Natural killer cell (primary cell): ENCODE measurements at regions not wholly inside any gene's neighbourhood (a gene's known extent, or its start where the extent isn't known, plus 50 kb on each side); places are given as distances from the start of the nearest gene placed in this dataset.
"Not testable (repeated sequence)": the region's sequence is repeated elsewhere in the genome, so short reads cannot be mapped to it uniquely, and the experiment has no call there.

Experiments used
- ATAC-seq, 3 donors: fragments of 150-1000 bp in 2 of 3; fragments of 200-7000 bp in 1 of 3; cut with Tn5 transposase; 1 replicate in 1 of 3; 2 replicates in 2 of 3; pipeline ENCODE4 v1.10.0; 2021; ENCODE audit warnings: mild to moderate bottlenecking in 2 of 3, moderate library complexity in 2 of 3
- DNase-seq, 2 donors: peaks; one replicate each; pipeline versions ENCODE4 v3.0.0 to v3.0.0-alpha.2; 2013 to 2021; ENCODE audit warnings: mixed read lengths in 1 of 2
- H3K27ac ChIP-seq: one replicate; pipeline ENCODE4 v1.5.1; 2013; ENCODE audit warnings: mild to moderate bottlenecking, low read length
- H3K27me3 ChIP-seq: one replicate; pipeline ENCODE4 v1.6.1; 2013; ENCODE audit warnings: low read length; ENCODE audit not compliant: control insufficient read depth, insufficient read depth
- H3K36me3 ChIP-seq: one replicate; pipeline ENCODE4 v1.6.1; 2013; ENCODE audit warnings: low read length; ENCODE audit not compliant: control insufficient read depth, insufficient read depth
- H3K4me1 ChIP-seq: one replicate; pipeline ENCODE4 v1.6.1; 2013; ENCODE audit warnings: low read length; ENCODE audit not compliant: control insufficient read depth, insufficient read depth
- H3K4me3 ChIP-seq: one replicate; pipeline ENCODE4 v1.5.1; 2013; ENCODE audit warnings: low read length
- H3K9me3 ChIP-seq: one replicate; pipeline ENCODE4 v1.6.1; 2013; ENCODE audit warnings: low read length; ENCODE audit not compliant: control insufficient read depth, insufficient read depth
- H3K27ac Mint-ChIP-seq, 2 donors: one replicate each; pipeline ENCODE4 v1.8.0; 2022; ENCODE audit warnings: mild to moderate bottlenecking in 2 of 2, mixed read lengths in 2 of 2, moderate library complexity in 1 of 2
- H3K27me3 Mint-ChIP-seq, 2 donors: one replicate each; pipeline ENCODE4 v1.8.0; 2022; ENCODE audit warnings: low read depth in 2 of 2, mixed read lengths in 2 of 2
- H3K36me3 Mint-ChIP-seq: one replicate; pipeline ENCODE4 v1.8.0; 2022; ENCODE audit warnings: mixed read lengths
- H3K4me1 Mint-ChIP-seq, 2 donors: one replicate each; pipeline ENCODE4 v1.8.0; 2022; ENCODE audit warnings: mixed read lengths in 2 of 2
- H3K4me3 Mint-ChIP-seq: one replicate; pipeline ENCODE4 v1.8.0; 2022; ENCODE audit warnings: mild to moderate bottlenecking, moderate library complexity, mixed read lengths
- H3K9me3 Mint-ChIP-seq, 2 donors: one replicate each; pipeline ENCODE4 v1.8.0; 2022; ENCODE audit warnings: mixed read lengths in 2 of 2
- WGBS: methylation state at CpG from one replicate; pipeline ENCODE4 v1.1.7; 2013; ENCODE audit warnings: missing lambda C conversion rate; ENCODE audit not compliant: insufficient coverage; 5-methylcytosine and 5-hydroxymethylcytosine counted together
- intact Hi-C: fragments of 100-400 bp; cut with micrococcal nuclease; formaldehyde crosslinking; loops from one replicate; pipeline ENCODE4 v1.14.2; 2022
- TF ChIP-seq, protein P1 (sequence below): fragments of 200-600 bp; IDR thresholded peaks from one replicate; pipeline ENCODE4 v1.8.0; 2022; ENCODE audit warnings: antibody characterized with exemption

DNA sequence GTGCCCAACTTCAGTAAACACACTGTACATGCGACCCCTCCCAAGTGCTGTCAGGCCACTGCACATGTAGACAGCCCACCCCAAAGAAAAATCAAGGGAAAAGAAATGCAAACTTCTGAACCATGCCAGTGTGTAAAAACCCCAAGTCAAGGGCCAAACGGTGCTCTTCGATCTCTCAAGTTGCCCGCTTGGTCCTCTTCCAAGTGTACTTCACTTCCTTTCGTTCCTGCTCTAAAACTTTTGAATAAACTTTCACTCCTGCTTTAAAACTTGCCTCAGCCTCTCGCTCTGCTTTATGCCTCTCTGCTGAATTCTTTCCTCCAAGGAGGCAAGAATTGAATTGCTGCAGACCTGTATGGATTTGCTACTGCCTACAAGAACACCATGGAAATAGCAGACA lies 600.7 kb downstream of the KCTD12 start:
- H3K27ac Mint-ChIP-seq = no peak overlapping the region
- H3K9me3 ChIP-seq = no peaks in the 10 kb centered on the region
- no peaks in the 10 kb centered on the region for H3K36me3 ChIP-seq
- intact Hi-C loops = no loop called here
- no peak overlapping the region for H3K4me3 ChIP-seq
- TF ChIP-seq, protein P1, sequence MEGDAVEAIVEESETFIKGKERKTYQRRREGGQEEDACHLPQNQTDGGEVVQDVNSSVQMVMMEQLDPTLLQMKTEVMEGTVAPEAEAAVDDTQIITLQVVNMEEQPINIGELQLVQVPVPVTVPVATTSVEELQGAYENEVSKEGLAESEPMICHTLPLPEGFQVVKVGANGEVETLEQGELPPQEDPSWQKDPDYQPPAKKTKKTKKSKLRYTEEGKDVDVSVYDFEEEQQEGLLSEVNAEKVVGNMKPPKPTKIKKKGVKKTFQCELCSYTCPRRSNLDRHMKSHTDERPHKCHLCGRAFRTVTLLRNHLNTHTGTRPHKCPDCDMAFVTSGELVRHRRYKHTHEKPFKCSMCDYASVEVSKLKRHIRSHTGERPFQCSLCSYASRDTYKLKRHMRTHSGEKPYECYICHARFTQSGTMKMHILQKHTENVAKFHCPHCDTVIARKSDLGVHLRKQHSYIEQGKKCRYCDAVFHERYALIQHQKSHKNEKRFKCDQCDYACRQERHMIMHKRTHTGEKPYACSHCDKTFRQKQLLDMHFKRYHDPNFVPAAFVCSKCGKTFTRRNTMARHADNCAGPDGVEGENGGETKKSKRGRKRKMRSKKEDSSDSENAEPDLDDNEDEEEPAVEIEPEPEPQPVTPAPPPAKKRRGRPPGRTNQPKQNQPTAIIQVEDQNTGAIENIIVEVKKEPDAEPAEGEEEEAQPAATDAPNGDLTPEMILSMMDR = no peak
- H3K4me3 Mint-ChIP-seq = no peak overlapping the region
- 92% methylated on average over 6 of the region's 6 CpGs for WGBS
- H3K27me3 ChIP-seq = no peaks in the 10 kb centered on the region
- ATAC-seq = no peak
- no peaks in the 10 kb centered on the region for H3K36me3 Mint-ChIP-seq
- no peak for DNase-seq
- H3K27me3 Mint-ChIP-seq = no peaks in the 10 kb centered on the region
- no peaks in the 10 kb centered on the region for H3K4me1 ChIP-seq
- H3K9me3 Mint-ChIP-seq = peaks cover 5% of the 10 kb centered on the region in 2 donors
- no peaks in the 10 kb centered on the region for H3K4me1 Mint-ChIP-seq
- H3K27ac ChIP-seq = no peak overlapping the region

DNA sequence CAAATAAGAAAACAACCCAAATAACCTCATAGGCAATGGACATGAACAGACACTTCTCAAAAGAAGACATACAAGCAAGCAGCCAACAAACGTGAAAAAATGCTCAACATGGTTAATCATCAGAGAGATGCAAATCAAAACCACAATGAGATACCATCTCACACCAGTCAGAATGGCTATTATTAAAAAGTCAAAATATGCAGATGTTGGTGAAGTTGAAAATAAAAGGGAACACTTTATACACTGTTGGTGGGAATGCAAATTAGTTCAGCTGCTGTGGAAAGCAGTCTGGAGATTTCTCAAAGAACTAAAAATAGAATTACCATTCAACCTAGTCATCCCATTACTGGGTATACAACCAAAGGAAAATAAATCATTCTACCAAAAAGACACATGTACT lies 606.4 kb downstream of the KCTD12 start:
- H3K27me3 ChIP-seq, intact Hi-C loops, H3K27me3 Mint-ChIP-seq, H3K4me1 ChIP-seq, H3K4me3 ChIP-seq, H3K4me3 Mint-ChIP-seq, H3K36me3 ChIP-seq, H3K27ac ChIP-seq, ATAC-seq, DNase-seq, H3K9me3 ChIP-seq, H3K36me3 Mint-ChIP-seq, H3K4me1 Mint-ChIP-seq, H3K27ac Mint-ChIP-seq: not testable (repeated sequence)
- 33% methylated on average over 1 of the region's 1 CpG for WGBS
- H3K9me3 Mint-ChIP-seq = peaks cover 5 to 14% of the 10 kb centered on the region in 2 donors

DNA sequence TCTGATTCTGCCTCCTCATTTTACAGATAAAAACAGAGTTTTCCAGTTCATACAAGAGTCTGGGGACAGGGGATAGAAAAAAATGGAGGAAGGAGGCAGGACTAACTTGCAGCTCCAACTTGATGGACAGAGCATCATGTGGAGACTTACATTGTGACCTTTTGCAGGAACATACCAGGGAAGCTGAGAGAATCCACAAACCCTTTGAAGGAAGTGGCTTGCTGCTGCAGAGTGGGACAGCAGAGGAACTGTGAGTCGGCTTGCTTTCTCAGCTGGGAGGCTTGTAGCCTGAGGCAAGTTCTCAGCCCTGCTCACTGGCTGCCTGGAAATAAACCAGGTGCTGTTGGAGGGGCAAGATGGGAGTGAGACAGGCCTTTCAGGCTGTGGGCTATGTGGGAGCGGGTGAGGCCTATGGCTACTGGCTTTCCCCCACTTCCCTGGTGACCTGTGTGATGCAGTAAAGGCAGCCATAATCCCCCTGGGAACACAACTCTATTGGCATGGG lies 614.4 kb downstream of the KCTD12 start:
- Mint-ChIP-seq H3K4me1 (no peaks in the 10 kb centered on the region), H3K27me3 (no peaks in the 10 kb centered on the region), H3K36me3 (no peaks in the 10 kb centered on the region), H3K4me3 (no peak overlapping the region), H3K9me3 (peaks cover 9 to 15% of the 10 kb centered on the region in 2 donors), H3K27ac (no peak overlapping the region)
- H3K27ac ChIP-seq = no peak overlapping the region
- H3K9me3 ChIP-seq = peaks cover 3% of the 10 kb centered on the region
- intact Hi-C loops = no loop called here
- TF ChIP-seq, protein P1 = no peak
- H3K36me3 ChIP-seq = no peaks in the 10 kb centered on the region
- WGBS = 84% methylated on average over 2 of the region's 2 CpGs
- no peak overlapping the region for H3K4me3 ChIP-seq
- no peak for DNase-seq
- H3K4me1 ChIP-seq = no peaks in the 10 kb centered on the region
- no peaks in the 10 kb centered on the region for H3K27me3 ChIP-seq
- ATAC-seq = no peak

DNA sequence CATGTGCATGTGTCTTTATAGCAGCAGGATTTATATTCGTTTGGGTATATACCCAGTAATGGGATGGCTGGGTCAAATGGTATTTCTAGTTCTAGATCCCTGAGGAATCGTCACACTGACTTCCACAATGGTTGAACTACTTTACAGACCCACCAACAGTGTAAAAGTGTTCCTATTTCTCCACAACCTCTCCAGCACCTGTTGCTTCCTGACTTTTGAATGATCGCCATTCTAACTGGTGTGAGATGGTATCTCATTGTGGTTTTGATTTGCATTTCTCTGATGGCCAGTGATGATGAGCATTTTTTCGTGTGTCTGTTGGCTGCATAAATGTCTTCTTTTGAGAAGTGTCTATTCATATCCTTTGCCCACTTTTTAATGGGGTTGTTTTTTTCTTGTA lies 617.9 kb downstream of the KCTD12 start:
- H3K36me3 Mint-ChIP-seq, H3K4me3 ChIP-seq, DNase-seq, H3K27ac Mint-ChIP-seq, H3K4me1 Mint-ChIP-seq, ATAC-seq, H3K27ac ChIP-seq, H3K9me3 ChIP-seq, H3K4me1 ChIP-seq, H3K9me3 Mint-ChIP-seq, H3K36me3 ChIP-seq, H3K27me3 Mint-ChIP-seq, intact Hi-C loops, H3K4me3 Mint-ChIP-seq, H3K27me3 ChIP-seq: not testable (repeated sequence)
- 71% methylated on average over 1 of the region's 4 CpGs for WGBS

DNA sequence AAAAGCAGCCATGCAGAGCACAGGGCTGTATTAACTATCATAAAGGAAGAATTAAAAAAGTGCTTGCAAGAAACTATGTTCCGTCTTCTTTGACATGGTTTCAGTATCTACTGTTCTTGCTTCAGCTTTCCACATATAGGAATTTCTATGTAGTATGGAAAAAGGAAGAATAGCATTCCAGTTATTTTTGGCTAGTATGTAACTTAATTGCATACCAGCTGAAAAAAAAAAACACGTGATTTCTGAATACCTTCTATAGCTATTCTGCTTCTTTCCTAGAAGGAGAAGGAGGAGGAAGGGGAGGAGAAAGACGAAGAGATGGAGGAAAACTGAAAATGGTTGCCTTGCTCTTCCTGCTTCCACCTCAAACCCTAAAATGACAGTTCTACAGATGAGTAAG lies 619.0 kb downstream of the KCTD12 start:
- ATAC-seq (no peak), DNase-seq (no peak)
- TF ChIP-seq, protein P1 = no peak
- H3K27me3 Mint-ChIP-seq = no peaks in the 10 kb centered on the region
- peaks cover 3 to 9% of the 10 kb centered on the region in 2 donors for H3K9me3 Mint-ChIP-seq
- Histone ChIP-seq H3K27ac (no peak overlapping the region), H3K9me3 (peaks cover 3% of the 10 kb centered on the region), H3K4me1 (no peaks in the 10 kb centered on the region), H3K4me3 (no peak overlapping the region), H3K36me3 (no peaks in the 10 kb centered on the region), H3K27me3 (no peaks in the 10 kb centered on the region)
- no peaks in the 10 kb centered on the region for H3K36me3 Mint-ChIP-seq
- H3K27ac Mint-ChIP-seq = no peak overlapping the region
- WGBS = 100% methylated on average over 1 of the region's 3 CpGs
- H3K4me3 Mint-ChIP-seq = no peak overlapping the region
- no peaks in the 10 kb centered on the region for H3K4me1 Mint-ChIP-seq
- intact Hi-C loops = no loop called here
